Activated CD8-positive, alpha-beta T cell treated with anti-CD3 and anti-CD28 coated beads for 36 hours (primary cell): ENCODE measurements at regions not wholly inside any gene's neighbourhood (a gene's known extent, or its start where the extent isn't known, plus 50 kb on each side); places are given as distances from the start of the nearest gene placed in this dataset.
A peak's percentile ranks its signal among the peaks of the same experiment; 100 is the strongest.

ENCODE experiments used
- ATAC-seq: fragments of 200-7000 bp; cut with Tn5 transposase; one replicate; pipeline ENCODE4 v1.10.0; 2021; ENCODE audit warnings: mild to moderate bottlenecking, moderate library complexity
- CTCF ChIA-PET: fragments of 350-600 bp; sonication (Branson Sonifier 250); formaldehyde crosslinking; loops from one replicate; lab custom pipeline; 2021; ENCODE audit warnings: antibody characterized with exemption; lab: Charles Lee
- POLR2A ChIA-PET: fragments of 350-600 bp; sonication (Branson Sonifier 250); formaldehyde crosslinking; loops from one replicate; lab custom pipeline; 2021; ENCODE audit warnings: antibody characterized with exemption; lab: Charles Lee
- DNase-seq: peaks from one replicate; pipeline ENCODE4 v3.0.0-alpha.2; 2020
- H3K27ac Mint-ChIP-seq: one replicate; pipeline ENCODE4 v1.8.0; 2021; ENCODE audit warnings: mild to moderate bottlenecking, mixed read lengths
- H3K27me3 Mint-ChIP-seq: one replicate; pipeline ENCODE4 v1.8.0; 2021; ENCODE audit warnings: mixed read lengths
- H3K36me3 Mint-ChIP-seq: one replicate; pipeline ENCODE4 v1.8.0; 2021; ENCODE audit warnings: low read depth, mixed read lengths
- H3K4me1 Mint-ChIP-seq: one replicate; pipeline ENCODE4 v1.8.0; 2021; ENCODE audit warnings: low read depth, mixed read lengths
- H3K4me3 Mint-ChIP-seq: one replicate; pipeline ENCODE4 v1.8.0; 2021; ENCODE audit warnings: mild to moderate bottlenecking, moderate library complexity, mixed read lengths
- H3K9me3 Mint-ChIP-seq: one replicate; pipeline ENCODE4 v1.8.0; 2021; ENCODE audit warnings: mixed read lengths
- intact Hi-C: fragments of 100-400 bp; cut with micrococcal nuclease; formaldehyde crosslinking; loops from one replicate; pipeline ENCODE4 v1.10.0; 2022
- TF ChIP-seq, protein P1 (sequence below): fragments of 200-600 bp; IDR thresholded peaks from one replicate; pipeline ENCODE4 v1.8.0; 2022; ENCODE audit warnings: antibody characterized with exemption, mild to moderate bottlenecking

DNA sequence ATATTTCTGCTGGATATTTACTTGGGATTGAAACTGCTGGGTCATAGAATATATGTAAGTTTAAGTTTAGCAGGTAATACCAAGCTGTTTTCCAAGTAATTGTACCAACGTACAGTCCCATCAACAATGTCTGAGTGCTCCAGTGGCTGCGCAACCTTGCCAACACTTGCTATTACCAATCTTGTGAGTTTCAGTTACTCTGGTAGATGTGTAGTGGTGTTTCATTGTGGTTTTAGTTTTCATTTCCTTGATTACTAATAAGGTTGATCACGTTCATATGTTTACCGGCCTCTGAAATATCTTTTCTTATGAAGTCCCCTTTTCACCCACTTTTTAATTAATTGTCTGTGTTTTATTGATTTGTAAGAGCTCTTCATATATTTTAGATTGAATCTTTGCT, 370.6 kb upstream of the CADM1 start:
- DNase-seq (peak; percentile 6), ATAC-seq (no peak)
- TF ChIP-seq, protein P1, sequence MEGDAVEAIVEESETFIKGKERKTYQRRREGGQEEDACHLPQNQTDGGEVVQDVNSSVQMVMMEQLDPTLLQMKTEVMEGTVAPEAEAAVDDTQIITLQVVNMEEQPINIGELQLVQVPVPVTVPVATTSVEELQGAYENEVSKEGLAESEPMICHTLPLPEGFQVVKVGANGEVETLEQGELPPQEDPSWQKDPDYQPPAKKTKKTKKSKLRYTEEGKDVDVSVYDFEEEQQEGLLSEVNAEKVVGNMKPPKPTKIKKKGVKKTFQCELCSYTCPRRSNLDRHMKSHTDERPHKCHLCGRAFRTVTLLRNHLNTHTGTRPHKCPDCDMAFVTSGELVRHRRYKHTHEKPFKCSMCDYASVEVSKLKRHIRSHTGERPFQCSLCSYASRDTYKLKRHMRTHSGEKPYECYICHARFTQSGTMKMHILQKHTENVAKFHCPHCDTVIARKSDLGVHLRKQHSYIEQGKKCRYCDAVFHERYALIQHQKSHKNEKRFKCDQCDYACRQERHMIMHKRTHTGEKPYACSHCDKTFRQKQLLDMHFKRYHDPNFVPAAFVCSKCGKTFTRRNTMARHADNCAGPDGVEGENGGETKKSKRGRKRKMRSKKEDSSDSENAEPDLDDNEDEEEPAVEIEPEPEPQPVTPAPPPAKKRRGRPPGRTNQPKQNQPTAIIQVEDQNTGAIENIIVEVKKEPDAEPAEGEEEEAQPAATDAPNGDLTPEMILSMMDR = no peak
- intact Hi-C loops = no loop called here
- POLR2A ChIA-PET = no interaction called here
- H3K4me1 Mint-ChIP-seq = no peaks in the 10 kb centered on the region
- no peak overlapping the region for H3K4me3 Mint-ChIP-seq
- H3K27ac Mint-ChIP-seq = no peak overlapping the region
- H3K27me3 Mint-ChIP-seq = peaks cover 4% of the 10 kb centered on the region
- H3K36me3 Mint-ChIP-seq = no peaks in the 10 kb centered on the region
- CTCF ChIA-PET = no interaction called here
- no peaks in the 10 kb centered on the region for H3K9me3 Mint-ChIP-seq

DNA sequence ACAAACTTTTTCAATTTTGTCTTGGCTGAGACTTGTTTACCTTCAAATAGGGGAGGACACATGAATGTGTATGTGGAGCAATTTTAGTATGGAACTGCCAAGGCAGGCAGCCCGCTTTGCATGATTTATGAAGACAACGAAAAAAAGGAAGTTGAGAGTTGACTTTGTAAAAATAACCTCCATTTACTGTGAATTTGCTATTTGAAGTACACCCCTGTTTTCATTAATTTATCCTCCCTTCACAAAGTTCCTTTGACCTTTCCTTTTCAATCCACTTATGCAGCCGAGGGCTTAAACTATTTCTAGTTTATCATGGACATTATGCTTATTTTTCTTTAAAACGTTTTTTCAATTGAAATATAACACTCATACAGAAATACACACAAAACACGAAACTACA, 369.6 kb upstream of the CADM1 start:
- Mint-ChIP-seq H3K4me1 (no peaks in the 10 kb centered on the region), H3K36me3 (no peaks in the 10 kb centered on the region), H3K4me3 (no peak overlapping the region), H3K27me3 (peaks cover 7% of the 10 kb centered on the region), H3K9me3 (no peaks in the 10 kb centered on the region), H3K27ac (no peak overlapping the region)
- TF ChIP-seq, protein P1 = no peak
- no peak for DNase-seq
- ChIA-PET POLR2A (no interaction called here), CTCF (no interaction called here)
- no peak for ATAC-seq
- intact Hi-C loops = no loop called here

DNA sequence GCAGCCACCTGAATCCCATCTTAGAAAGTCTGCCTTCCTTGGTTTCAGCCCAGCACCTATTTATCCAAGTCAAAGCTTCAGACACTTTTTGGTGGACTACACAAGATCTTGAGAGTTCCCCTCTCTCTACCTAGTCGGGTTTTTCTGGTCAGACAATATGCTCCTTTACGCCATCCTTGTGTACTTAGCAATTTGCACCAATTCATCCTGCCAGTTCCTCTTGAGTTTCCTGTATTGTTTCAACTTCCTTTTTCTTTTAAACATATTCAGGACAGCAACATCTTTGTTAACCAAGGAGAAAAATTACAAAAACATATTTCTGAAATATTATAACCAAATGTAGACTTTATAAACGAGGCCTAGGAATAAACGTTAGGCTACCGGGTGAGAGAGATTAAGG, 368.2 kb upstream of the CADM1 start:
- no peak overlapping the region for H3K4me3 Mint-ChIP-seq
- H3K9me3 Mint-ChIP-seq = no peaks in the 10 kb centered on the region
- no peak for ATAC-seq
- no peak for DNase-seq
- peaks cover 7% of the 10 kb centered on the region for H3K27me3 Mint-ChIP-seq
- CTCF ChIA-PET = no interaction called here
- no peaks in the 10 kb centered on the region for H3K36me3 Mint-ChIP-seq
- no peaks in the 10 kb centered on the region for H3K4me1 Mint-ChIP-seq
- POLR2A ChIA-PET = no interaction called here
- no peak overlapping the region for H3K27ac Mint-ChIP-seq
- TF ChIP-seq, protein P1 = no peak
- intact Hi-C loops = no loop called here

DNA sequence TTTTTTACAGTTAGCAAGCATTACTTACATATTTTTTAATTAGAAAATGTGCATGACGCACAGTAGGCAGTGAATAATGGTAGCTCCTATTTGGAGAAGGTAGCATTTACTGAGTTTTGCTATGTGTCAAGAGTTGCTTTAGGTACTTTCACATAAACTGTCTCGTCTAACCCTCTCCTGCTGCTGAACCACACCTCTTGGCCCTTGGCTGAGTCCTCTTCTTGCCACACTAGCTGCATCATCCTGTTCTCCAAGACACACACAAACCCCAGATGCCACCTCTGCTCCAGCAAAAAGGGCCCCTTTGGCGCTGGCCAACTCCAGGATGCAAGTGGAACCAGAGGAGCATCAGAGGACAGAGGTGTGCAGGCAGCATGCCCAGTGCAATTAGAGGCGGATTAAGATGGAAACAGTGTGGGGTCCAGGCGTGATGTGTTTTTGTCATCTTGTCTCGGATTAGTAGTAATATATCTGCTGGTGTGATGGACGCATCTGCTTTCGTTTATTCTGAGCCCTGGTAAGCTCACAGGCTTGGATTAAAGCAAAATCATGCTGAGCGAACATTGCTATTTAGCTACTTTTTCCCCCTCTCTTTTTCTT, 367.0 kb upstream of the CADM1 start:
- Mint-ChIP-seq H3K27me3 (peaks cover 7% of the 10 kb centered on the region), H3K27ac (no peak overlapping the region), H3K4me3 (no peak overlapping the region), H3K9me3 (no peaks in the 10 kb centered on the region), H3K4me1 (no peaks in the 10 kb centered on the region), H3K36me3 (no peaks in the 10 kb centered on the region)
- TF ChIP-seq, protein P1 = no peak
- ATAC-seq (no peak), DNase-seq (no peak)
- CTCF ChIA-PET = no interaction called here
- intact Hi-C loops = no loop called here
- POLR2A ChIA-PET = no interaction called here

DNA sequence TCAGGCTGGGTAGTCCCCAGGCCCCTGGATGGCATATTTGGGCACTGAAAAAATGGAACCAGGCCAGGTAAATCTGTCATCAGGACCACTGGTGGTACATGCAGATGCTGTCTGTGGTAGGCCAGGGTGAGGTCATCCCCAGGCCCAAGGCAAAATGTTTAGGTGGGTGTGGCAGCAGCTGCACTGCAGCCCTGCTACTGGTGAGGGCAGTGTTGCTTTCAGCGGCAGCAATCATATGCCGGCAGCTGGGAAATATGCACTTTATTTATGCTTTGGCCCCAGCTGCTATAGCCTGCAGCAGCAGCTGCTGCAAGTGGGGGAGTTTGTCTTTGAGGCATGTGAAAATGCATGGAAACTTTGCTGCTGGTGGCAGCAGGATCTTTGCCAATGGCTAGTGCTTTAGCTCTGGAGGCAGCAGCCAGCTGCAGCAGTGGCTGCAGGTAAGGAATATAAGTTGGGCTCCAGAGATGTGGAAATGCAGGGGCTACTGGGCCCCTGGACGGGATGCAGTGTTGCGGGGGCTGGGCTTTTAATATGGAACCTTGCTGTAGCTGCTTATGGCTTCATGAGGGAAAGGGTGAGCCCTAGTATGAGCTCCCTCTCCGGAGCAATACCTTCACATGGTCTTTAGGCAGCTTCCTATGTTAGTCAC, 365.7 kb upstream of the CADM1 start:
- POLR2A ChIA-PET = no interaction called here
- no peaks in the 10 kb centered on the region for H3K4me1 Mint-ChIP-seq
- CTCF ChIA-PET = no interaction called here
- peaks cover 7% of the 10 kb centered on the region for H3K27me3 Mint-ChIP-seq
- intact Hi-C loops = no loop called here
- DNase-seq (peak; percentile 12), ATAC-seq (no peak)
- TF ChIP-seq, protein P1 = no peak
- H3K36me3 Mint-ChIP-seq = no peaks in the 10 kb centered on the region
- H3K27ac Mint-ChIP-seq = no peak overlapping the region
- peaks cover under 1% of the 10 kb centered on the region for H3K9me3 Mint-ChIP-seq
- H3K4me3 Mint-ChIP-seq = no peak overlapping the region
